Erythroblast (primary cell): ENCODE measurements at regions not wholly inside any gene's neighbourhood (a gene's known extent, or its start where the extent isn't known, plus 50 kb on each side); places are given as distances from the start of the nearest gene placed in this dataset.
"Not testable (repeated sequence)": the region's sequence is repeated elsewhere in the genome, so short reads cannot be mapped to it uniquely, and the experiment has no call there.

Experiments
- GATA1 ChIP-seq: IDR thresholded peaks from 2 replicates; pipeline ENCODE4 v1.6.1; 2011; ENCODE audit warnings: low read depth, mild to moderate bottlenecking, control low read depth, low read length, moderate library complexity
- POLR2A ChIP-seq: IDR thresholded peaks from 2 replicates; pipeline ENCODE4 v1.6.1; 2011; ENCODE audit warnings: mild to moderate bottlenecking, low read length

DNA sequence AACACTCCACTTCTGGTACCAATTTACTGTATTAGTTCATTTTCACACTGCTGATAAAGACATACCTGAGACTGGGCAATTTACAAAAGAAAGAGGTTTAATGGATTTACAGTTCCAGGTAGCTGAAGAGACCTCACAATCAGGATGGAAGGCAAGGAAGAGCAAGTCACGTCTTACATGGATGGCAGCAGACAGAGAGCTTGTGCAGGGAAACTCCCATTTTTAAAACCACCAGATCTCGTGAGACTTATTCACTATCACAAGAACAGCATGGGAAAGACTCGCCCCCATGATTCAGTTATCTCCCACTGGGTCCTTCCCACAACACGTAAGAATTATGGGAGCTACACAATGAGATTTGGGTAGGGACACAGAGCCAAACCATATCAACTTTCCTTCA lies 119.0 kb downstream of the ZIC4 start:
- not testable (repeated sequence) for TF ChIP-seq POLR2A, GATA1
